ENCODE measurements at regions not wholly inside any gene's neighbourhood (a gene's known extent, or its start where the extent isn't known, plus 50 kb on each side); places are given as distances from the start of the nearest gene placed in this dataset.

DNA sequence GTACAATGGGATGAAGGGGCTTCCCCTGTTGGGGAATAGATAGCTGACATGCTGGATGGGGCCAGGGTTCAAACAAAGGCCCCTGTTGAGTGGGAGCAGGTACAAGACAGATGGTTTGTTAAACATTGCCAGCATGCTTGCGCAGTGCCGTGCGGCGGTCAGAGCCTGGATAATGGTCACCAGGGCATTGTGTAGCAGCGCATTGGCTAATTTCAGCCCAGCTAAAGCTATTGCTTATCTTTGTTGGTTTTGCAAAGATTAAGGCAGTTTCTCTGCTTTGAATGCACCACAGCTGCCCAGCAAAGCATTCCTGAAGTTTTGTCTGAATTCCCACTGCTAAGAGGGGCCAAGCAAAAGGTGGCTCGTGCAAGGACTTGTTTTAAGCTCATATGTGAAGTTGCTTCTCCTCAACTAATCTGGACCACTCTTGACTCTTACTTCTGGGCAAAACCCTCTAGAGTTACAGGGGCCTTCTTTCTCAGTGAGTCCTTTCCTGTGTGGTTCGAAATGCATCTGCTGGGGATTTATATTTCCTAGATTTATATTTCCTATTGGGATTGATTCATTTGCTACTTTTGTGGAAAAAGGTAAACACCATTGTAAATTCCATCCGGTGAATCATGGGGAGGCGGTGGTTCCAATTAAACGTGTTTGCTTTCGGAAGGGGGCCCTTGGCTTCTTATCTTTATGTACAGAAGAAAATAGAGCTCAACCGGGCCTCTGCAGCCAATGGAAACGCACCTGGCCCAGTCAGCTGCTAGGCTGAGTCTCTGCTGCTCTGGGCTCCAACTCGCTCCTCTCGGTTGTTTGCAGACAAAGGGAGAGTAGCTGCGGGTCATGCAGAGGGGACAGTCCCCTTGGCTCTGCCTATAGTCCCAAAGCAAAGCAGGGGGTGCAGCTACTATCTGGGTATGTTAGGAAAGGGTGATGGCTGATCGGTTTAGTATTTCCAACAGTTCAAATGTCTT, 72.1 kb downstream of the FOXA2 start (continued):
- TF ChIP-seq, protein P1, sequence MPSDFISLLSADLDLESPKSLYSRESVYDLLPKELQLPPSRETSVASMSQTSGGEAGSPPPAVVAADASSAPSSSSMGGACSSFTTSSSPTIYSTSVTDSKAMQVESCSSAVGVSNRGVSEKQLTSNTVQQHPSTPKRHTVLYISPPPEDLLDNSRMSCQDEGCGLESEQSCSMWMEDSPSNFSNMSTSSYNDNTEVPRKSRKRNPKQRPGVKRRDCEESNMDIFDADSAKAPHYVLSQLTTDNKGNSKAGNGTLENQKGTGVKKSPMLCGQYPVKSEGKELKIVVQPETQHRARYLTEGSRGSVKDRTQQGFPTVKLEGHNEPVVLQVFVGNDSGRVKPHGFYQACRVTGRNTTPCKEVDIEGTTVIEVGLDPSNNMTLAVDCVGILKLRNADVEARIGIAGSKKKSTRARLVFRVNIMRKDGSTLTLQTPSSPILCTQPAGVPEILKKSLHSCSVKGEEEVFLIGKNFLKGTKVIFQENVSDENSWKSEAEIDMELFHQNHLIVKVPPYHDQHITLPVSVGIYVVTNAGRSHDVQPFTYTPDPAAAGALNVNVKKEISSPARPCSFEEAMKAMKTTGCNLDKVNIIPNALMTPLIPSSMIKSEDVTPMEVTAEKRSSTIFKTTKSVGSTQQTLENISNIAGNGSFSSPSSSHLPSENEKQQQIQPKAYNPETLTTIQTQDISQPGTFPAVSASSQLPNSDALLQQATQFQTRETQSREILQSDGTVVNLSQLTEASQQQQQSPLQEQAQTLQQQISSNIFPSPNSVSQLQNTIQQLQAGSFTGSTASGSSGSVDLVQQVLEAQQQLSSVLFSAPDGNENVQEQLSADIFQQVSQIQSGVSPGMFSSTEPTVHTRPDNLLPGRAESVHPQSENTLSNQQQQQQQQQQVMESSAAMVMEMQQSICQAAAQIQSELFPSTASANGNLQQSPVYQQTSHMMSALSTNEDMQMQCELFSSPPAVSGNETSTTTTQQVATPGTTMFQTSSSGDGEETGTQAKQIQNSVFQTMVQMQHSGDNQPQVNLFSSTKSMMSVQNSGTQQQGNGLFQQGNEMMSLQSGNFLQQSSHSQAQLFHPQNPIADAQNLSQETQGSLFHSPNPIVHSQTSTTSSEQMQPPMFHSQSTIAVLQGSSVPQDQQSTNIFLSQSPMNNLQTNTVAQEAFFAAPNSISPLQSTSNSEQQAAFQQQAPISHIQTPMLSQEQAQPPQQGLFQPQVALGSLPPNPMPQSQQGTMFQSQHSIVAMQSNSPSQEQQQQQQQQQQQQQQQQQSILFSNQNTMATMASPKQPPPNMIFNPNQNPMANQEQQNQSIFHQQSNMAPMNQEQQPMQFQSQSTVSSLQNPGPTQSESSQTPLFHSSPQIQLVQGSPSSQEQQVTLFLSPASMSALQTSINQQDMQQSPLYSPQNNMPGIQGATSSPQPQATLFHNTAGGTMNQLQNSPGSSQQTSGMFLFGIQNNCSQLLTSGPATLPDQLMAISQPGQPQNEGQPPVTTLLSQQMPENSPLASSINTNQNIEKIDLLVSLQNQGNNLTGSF (CRISPR knock-in tag; IDR thresholded peaks at IDR 0.05), result 0 out of 2 replicates have a peak, but pooled peaks have one; percentile 6
- TF ChIP-seq ZNF788 (CRISPR knock-in tag; IDR thresholded peaks at IDR 0.05; ENCODE audit: borderline replicate concordance), result peak; percentile 93; the same call in 1 of the 2 replicates
- peak; percentile 88 for TF ChIP-seq SIN3A (IDR thresholded peaks at IDR 0.05; ENCODE audit: borderline replicate concordance, low read depth, low read length)
- TF ChIP-seq RORA (CRISPR knock-in tag; IDR thresholded peaks at IDR 0.05), result peak; percentile 91; the same call in 1 of the 2 replicates
- TF ChIP-seq HOXA9 (CRISPR knock-in tag; IDR thresholded peaks at IDR 0.05; ENCODE audit: borderline replicate concordance), result peak; percentile 47; the same call in 1 of the 2 replicates
- TF ChIP-seq, protein P2, sequence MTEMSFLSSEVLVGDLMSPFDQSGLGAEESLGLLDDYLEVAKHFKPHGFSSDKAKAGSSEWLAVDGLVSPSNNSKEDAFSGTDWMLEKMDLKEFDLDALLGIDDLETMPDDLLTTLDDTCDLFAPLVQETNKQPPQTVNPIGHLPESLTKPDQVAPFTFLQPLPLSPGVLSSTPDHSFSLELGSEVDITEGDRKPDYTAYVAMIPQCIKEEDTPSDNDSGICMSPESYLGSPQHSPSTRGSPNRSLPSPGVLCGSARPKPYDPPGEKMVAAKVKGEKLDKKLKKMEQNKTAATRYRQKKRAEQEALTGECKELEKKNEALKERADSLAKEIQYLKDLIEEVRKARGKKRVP (CRISPR knock-in tag; IDR thresholded peaks at IDR 0.05), result peak in 1 of 2 experiments; percentile 81; a peak in 2 of 4 replicates
- TF ChIP-seq HMG20B (CRISPR knock-in tag; conservative IDR thresholded peaks at IDR 0.05), result peak; percentile 84
- 0 out of 2 replicates have a peak, but pooled peaks have one; percentile 47 for TF ChIP-seq ZNF768 (CRISPR knock-in tag; IDR thresholded peaks at IDR 0.05)
- no peak; the same call in 1 of the 2 replicates for TF ChIP-seq ZMYM2 (CRISPR knock-in tag; IDR thresholded peaks at IDR 0.05)
- peak; percentile 89 for TF ChIP-seq SP5 (CRISPR knock-in tag; IDR thresholded peaks at IDR 0.05; ENCODE audit: borderline replicate concordance, low read depth)
- peak; percentile 93; the same call in 1 of the 2 replicates for TF ChIP-seq ZNF709 (CRISPR knock-in tag; IDR thresholded peaks at IDR 0.05)
- no peak for TF ChIP-seq POLR2AphosphoS2 (IDR thresholded peaks at IDR 0.05; ENCODE audit: low read depth, low read length)
- no peak; the same call in 1 of the 2 replicates for TF ChIP-seq ZNF569 (CRISPR knock-in tag; IDR thresholded peaks at IDR 0.05; ENCODE audit: borderline replicate concordance)
- TF ChIP-seq RELA (CRISPR knock-in tag; IDR thresholded peaks at IDR 0.05), result no peak
- TF ChIP-seq ZNF180 (CRISPR knock-in tag; IDR thresholded peaks at IDR 0.05; ENCODE audit: borderline replicate concordance, low read depth), result no peak
- TF ChIP-seq, protein P3, sequence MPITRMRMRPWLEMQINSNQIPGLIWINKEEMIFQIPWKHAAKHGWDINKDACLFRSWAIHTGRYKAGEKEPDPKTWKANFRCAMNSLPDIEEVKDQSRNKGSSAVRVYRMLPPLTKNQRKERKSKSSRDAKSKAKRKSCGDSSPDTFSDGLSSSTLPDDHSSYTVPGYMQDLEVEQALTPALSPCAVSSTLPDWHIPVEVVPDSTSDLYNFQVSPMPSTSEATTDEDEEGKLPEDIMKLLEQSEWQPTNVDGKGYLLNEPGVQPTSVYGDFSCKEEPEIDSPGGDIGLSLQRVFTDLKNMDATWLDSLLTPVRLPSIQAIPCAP (CRISPR knock-in tag; IDR thresholded peaks at IDR 0.05; ENCODE audit: low read depth), result no peak
- TF ChIP-seq ARID2 (CRISPR knock-in tag; IDR thresholded peaks at IDR 0.05; ENCODE audit: borderline replicate concordance), result 0 out of 2 replicates have a peak, but pooled peaks have one; percentile 40
- no peak for TF ChIP-seq SRSF4 (IDR thresholded peaks at IDR 0.05; ENCODE audit: low read depth, low read length, poor library complexity, severe bottlenecking)
- peak; percentile 84; the same call in 1 of the 2 replicates for TF ChIP-seq SMAD1 (CRISPR knock-in tag; IDR thresholded peaks at IDR 0.05; ENCODE audit: borderline replicate concordance, low read depth)
- TF ChIP-seq DR1 (CRISPR knock-in tag; IDR thresholded peaks at IDR 0.05), result peak; percentile 61
- peak; percentile 43; the same call in 1 of the 2 replicates for TF ChIP-seq ZNF747 (CRISPR knock-in tag; IDR thresholded peaks at IDR 0.05; ENCODE audit: borderline replicate concordance)
- TF ChIP-seq ZNF44 (CRISPR knock-in tag; IDR thresholded peaks at IDR 0.05), result no peak; the same call in 1 of the 2 replicates

Data from HepG2 (cell line).